GM18520 (cell line): ENCODE measurements at regions not wholly inside any gene's neighbourhood (a gene's known extent, or its start where the extent isn't known, plus 50 kb on each side); places are given as distances from the start of the nearest gene placed in this dataset.

Experiments
- ATAC-seq: cut with Tn5 transposase; IDR thresholded peaks from one replicate; pipeline ENCODE4 v1.9.1; 2021; ENCODE audit not compliant: unreplicated experiment

GRCh38 chr2:37833423-37833822, 91.7 kb upstream of the RMDN2 start:
- no peak for ATAC-seq

GRCh38 chr2:37836270-37836669, 88.8 kb upstream of the RMDN2 start:
- no peak for ATAC-seq

- ATAC-seq: no peak
Observed at GRCh38 chr2:37836711-37837110, 88.4 kb upstream of the RMDN2 start.

- ATAC-seq: no peak
Observed at GRCh38 chr2:37837628-37838328, 87.3 kb upstream of the RMDN2 start.

GRCh38 chr2:37838541-37839167, 86.4 kb upstream of the RMDN2 start:
- no peak for ATAC-seq

GRCh38 chr2:37839991-37840390, 85.1 kb upstream of the RMDN2 start:
- no peak for ATAC-seq

- no peak for ATAC-seq
Observed at GRCh38 chr2:37842732-37843440, 82.2 kb upstream of the RMDN2 start.

GRCh38 chr2:37843556-37843955, 81.5 kb upstream of the RMDN2 start:
- ATAC-seq: no peak

- no peak for ATAC-seq
Observed at GRCh38 chr2:37846207-37846606, 78.9 kb upstream of the RMDN2 start.

- ATAC-seq: no peak
Observed at GRCh38 chr2:37847792-37848191, 77.3 kb upstream of the RMDN2 start.

GRCh38 chr2:37848451-37848850, 76.6 kb upstream of the RMDN2 start:
- no peak for ATAC-seq

GRCh38 chr2:37849911-37850310, 75.2 kb upstream of the RMDN2 start:
- no peak for ATAC-seq

GRCh38 chr2:37851428-37851827, 73.7 kb upstream of the RMDN2 start:
- ATAC-seq: no peak

- ATAC-seq: no peak
Observed at GRCh38 chr2:37851828-37852584, 73.1 kb upstream of the RMDN2 start.

GRCh38 chr2:37852585-37853014, 72.5 kb upstream of the RMDN2 start:
- ATAC-seq: no peak

- no peak for ATAC-seq
Observed at GRCh38 chr2:37854676-37855282, 70.3 kb upstream of the RMDN2 start.

- no peak for ATAC-seq
Observed at GRCh38 chr2:37855283-37856041, 69.6 kb upstream of the RMDN2 start.

GRCh38 chr2:37856101-37856751, 68.9 kb upstream of the RMDN2 start:
- ATAC-seq: no peak

- ATAC-seq: no peak
Observed at GRCh38 chr2:37857575-37858399, 67.3 kb upstream of the RMDN2 start.
